ENCODE measurements at regions not wholly inside any gene's neighbourhood (a gene's known extent, or its start where the extent isn't known, plus 50 kb on each side); places are given as distances from the start of the nearest gene placed in this dataset.

- TF ChIP-seq CTCF (IDR thresholded peaks at IDR 0.05) (no peak), POLR2A (IDR thresholded peaks at IDR 0.05) (no peak), POLR2AphosphoS5 (IDR thresholded peaks at IDR 0.05) (no peak), EP300 (IDR thresholded peaks at IDR 0.05; ENCODE audit: low read depth) (no peak)
These were observed 186.0 kb upstream of the GDF10 start for GRCh38 chr10:47113907-47114500.
